Stomach (tissue), 8 donors: ENCODE measurements at regions not wholly inside any gene's neighbourhood (a gene's known extent, or its start where the extent isn't known, plus 50 kb on each side); places are given as distances from the start of the nearest gene placed in this dataset.

Experiments
- DNase-seq, 2 donors: peaks; one replicate each; pipeline versions ENCODE4 v3.0.0 to v3.0.0-alpha.2; 2013 to 2019
- H3K27ac ChIP-seq, 5 donors: fragments of 200-600 bp in 4 of 5; sonication (generic) in 4 of 5; one replicate each; pipeline ENCODE4 v1.5.1; 2013 to 2019; ENCODE audit warnings: mild to moderate bottlenecking in 1 of 5, moderate library complexity in 1 of 5
- H3K27me3 ChIP-seq, 3 donors: fragments of 200-600 bp; sonication (generic); one replicate each; pipeline ENCODE4 v1.5.1; 2017 to 2019; ENCODE audit warnings: mixed run types in 1 of 3
- H3K36me3 ChIP-seq, 4 donors: fragments of 200-600 bp; sonication (generic); 1 replicate in 3 of 4; 2 replicates in 1 of 4; pipeline ENCODE4 v1.5.1; 2016 to 2019
- H3K4me1 ChIP-seq, 4 donors: fragments of 200-600 bp; sonication (generic); one replicate each; pipeline ENCODE4 v1.5.1; 2016 to 2019
- H3K4me3 ChIP-seq, 4 donors: fragments of 200-600 bp; sonication (generic) in 3 of 4; one replicate each; pipeline ENCODE4 v1.5.1; 2016 to 2019; ENCODE audit warnings: mild to moderate bottlenecking in 1 of 4
- H3K9me3 ChIP-seq, 4 donors: fragments of 200-600 bp; sonication (generic); one replicate each; pipeline ENCODE4 v1.5.1; 2016 to 2019
- EP300 ChIP-seq: sonication (generic); formaldehyde crosslinking; IDR thresholded peaks from one replicate; pipeline ENCODE4 v1.6.1; 2017; ENCODE audit warnings: antibody characterized with exemption
- POLR2A ChIP-seq, 4 donors: fragments of 450-650 bp; IDR thresholded peaks; one replicate each; pipeline ENCODE4 v1.6.1; 2016; ENCODE audit warnings: antibody characterized with exemption in 4 of 4, control low read depth in 2 of 4, mild to moderate bottlenecking in 1 of 4, moderate library complexity in 1 of 4
- POLR2AphosphoS5 ChIP-seq, 3 donors: sonication (generic); formaldehyde crosslinking; IDR thresholded peaks; one replicate each; pipeline ENCODE4 v1.6.1; 2016; ENCODE audit warnings: antibody characterized with exemption in 3 of 3
- WGBS, 5 donors: extraction: QIAGEN DNeasy Blood & Tissue Kit in 3 of 5; methylation state at CpG; one replicate each; pipeline versions ENCODE4 v1.1.5 to v1.1.7; 2013 to 2018; 5-methylcytosine and 5-hydroxymethylcytosine counted together
- intact Hi-C: fragments of 100-400 bp; cut with DNase I; formaldehyde crosslinking; loops from one replicate; pipeline ENCODE4 v1.15.1; 2023; ENCODE audit warnings: low total_unique reads
- TF ChIP-seq, protein P1 (sequence below), 7 experiments: fragments of 450-650 bp in 4 of 7; fragments of 200-600 bp in 3 of 7; sonication (generic) in 3 of 7; IDR thresholded peaks; one replicate each; pipeline ENCODE4 v1.5.1; 2016 to 2019; ENCODE audit warnings: antibody characterized with exemption in 7 of 7, control low read depth in 2 of 7, mild to moderate bottlenecking in 1 of 7
- donor health status: healthy with polysubstance abuse.
- donor health status: Bipolar disorder and iron deficiency.
- donor health status: healthy.

DNA sequence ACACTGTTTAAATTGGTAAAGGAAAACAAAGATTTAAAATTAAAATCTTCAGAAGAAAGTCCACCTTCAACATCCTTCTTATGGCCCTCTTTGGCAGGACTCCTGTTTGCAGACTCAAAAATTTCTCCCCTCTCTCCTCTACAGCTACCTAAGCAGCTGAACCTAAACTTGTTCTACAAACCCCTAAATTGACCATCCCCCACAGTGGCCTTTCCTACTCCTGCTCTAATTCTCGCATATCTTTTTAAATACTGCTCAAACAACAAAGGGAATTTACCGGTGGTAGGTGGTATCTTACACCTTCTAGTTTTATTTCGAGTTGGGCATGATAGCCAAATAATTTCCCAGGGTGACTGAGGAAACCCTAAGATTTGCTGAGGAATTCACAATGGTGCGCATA is 53.5 kb upstream of the PDC start:
- no peak overlapping the region for H3K4me3 ChIP-seq
- no peak for DNase-seq
- peaks cover 0 to 4% (median 0%) of the 10 kb centered on the region in 4 donors for H3K9me3 ChIP-seq
- TF ChIP-seq POLR2A (IDR thresholded peaks at IDR 0.05), result no peak
- TF ChIP-seq EP300, result no peak
- 62 to 81% (median 75%) methylated on average over 4 of the region's 4 CpGs for WGBS, 5 donors
- H3K27ac ChIP-seq, result no peak overlapping the region
- peaks cover 0 to 8% (median 0%) of the 10 kb centered on the region in 4 donors for H3K4me1 ChIP-seq
- no peaks in the 10 kb centered on the region for H3K27me3 ChIP-seq
- H3K36me3 ChIP-seq, result no peaks in the 10 kb centered on the region
- intact Hi-C loops, result no loop called here

DNA sequence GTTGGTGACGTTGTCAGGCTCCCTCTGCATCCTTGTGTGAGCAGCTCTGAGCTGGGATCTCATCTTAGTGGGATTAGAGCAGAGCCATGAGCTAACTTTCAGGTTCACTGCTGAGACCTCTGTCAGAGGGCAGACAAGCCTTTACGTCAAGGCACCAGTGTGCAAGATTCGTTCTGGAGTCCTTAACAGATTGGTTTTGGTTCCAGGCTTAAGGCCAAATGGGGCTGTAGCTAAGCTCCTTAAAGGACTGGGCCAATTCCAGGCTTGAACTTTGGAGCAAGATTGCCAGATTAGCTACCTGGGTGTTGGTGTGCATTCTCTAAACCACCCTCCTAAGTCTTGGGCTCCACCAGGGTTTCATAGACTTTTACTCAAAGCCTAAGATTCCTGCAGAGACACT is 52.6 kb upstream of the PDC start:
- Histone ChIP-seq H3K36me3 (no peaks in the 10 kb centered on the region), H3K9me3 (peaks cover 0 to 4% (median 0%) of the 10 kb centered on the region in 4 donors), H3K4me1 (peaks cover 0 to 8% (median 0%) of the 10 kb centered on the region in 4 donors), H3K27me3 (no peaks in the 10 kb centered on the region), H3K4me3 (no peak overlapping the region), H3K27ac (no peak overlapping the region)
- no peak for TF ChIP-seq EP300
- TF ChIP-seq POLR2AphosphoS5 (IDR thresholded peaks at IDR 0.05), result no peak
- no peak for TF ChIP-seq POLR2A (IDR thresholded peaks at IDR 0.05)
- TF ChIP-seq, protein P1, sequence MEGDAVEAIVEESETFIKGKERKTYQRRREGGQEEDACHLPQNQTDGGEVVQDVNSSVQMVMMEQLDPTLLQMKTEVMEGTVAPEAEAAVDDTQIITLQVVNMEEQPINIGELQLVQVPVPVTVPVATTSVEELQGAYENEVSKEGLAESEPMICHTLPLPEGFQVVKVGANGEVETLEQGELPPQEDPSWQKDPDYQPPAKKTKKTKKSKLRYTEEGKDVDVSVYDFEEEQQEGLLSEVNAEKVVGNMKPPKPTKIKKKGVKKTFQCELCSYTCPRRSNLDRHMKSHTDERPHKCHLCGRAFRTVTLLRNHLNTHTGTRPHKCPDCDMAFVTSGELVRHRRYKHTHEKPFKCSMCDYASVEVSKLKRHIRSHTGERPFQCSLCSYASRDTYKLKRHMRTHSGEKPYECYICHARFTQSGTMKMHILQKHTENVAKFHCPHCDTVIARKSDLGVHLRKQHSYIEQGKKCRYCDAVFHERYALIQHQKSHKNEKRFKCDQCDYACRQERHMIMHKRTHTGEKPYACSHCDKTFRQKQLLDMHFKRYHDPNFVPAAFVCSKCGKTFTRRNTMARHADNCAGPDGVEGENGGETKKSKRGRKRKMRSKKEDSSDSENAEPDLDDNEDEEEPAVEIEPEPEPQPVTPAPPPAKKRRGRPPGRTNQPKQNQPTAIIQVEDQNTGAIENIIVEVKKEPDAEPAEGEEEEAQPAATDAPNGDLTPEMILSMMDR (IDR thresholded peaks at IDR 0.05), result no peak
- 55 to 71% (median 63%) methylated on average over 2 to 3 of the region's 3 CpGs for WGBS, 5 donors
- intact Hi-C loops, result no loop called here
- no peak for DNase-seq

DNA sequence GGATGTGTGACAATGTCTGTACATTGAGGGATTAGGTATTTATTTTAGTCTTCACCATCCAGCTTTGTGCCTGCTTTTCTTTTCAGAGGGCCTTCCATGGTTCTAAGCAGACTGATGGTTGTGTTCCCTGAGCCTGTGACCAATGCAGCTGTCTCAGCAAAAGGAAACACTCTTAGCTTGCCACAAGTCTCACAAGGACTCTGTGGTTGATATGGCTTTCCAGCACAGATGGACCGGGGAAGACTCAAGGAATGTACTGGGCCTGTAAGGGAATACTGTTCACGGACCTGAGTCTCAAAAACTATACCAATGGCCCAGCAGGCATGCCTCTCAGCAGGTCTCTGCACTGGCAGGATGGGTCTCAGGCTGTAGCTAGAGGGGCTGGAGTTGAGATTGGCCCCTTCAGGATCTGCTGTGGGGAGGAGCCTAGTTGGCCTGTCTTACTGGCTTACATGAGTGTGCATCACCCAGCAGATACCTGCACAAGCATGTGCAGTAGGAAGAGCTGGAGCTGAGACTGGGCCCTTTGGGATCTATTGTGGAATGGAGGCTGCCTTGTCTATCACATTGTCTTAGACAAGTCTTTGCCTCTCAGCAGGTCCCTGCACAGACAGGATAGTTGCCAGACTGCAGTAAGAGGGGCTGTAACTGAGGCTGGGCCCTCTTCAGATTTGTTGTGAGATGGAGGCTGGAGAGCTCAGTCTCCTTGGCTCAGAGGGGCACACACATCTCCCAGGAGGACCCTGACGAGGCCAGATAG is 52.0 kb upstream of the PDC start:
- Histone ChIP-seq H3K9me3 (peaks cover 0 to 4% (median 0%) of the 10 kb centered on the region in 4 donors), H3K4me3 (no peak overlapping the region), H3K27me3 (no peaks in the 10 kb centered on the region), H3K36me3 (no peaks in the 10 kb centered on the region), H3K27ac (no peak overlapping the region), H3K4me1 (peaks cover 0 to 8% (median 0%) of the 10 kb centered on the region in 4 donors)
- no peak for DNase-seq
- no peak for TF ChIP-seq EP300
- no peak for TF ChIP-seq POLR2A (IDR thresholded peaks at IDR 0.05)
- TF ChIP-seq, protein P1 (IDR thresholded peaks at IDR 0.05), result no peak
- TF ChIP-seq POLR2AphosphoS5 (IDR thresholded peaks at IDR 0.05), result no peak
- WGBS, 5 donors, result 91 to 95% (median 93%) methylated on average over 2 to 3 of the region's 3 CpGs
- intact Hi-C loops, result no loop called here

DNA sequence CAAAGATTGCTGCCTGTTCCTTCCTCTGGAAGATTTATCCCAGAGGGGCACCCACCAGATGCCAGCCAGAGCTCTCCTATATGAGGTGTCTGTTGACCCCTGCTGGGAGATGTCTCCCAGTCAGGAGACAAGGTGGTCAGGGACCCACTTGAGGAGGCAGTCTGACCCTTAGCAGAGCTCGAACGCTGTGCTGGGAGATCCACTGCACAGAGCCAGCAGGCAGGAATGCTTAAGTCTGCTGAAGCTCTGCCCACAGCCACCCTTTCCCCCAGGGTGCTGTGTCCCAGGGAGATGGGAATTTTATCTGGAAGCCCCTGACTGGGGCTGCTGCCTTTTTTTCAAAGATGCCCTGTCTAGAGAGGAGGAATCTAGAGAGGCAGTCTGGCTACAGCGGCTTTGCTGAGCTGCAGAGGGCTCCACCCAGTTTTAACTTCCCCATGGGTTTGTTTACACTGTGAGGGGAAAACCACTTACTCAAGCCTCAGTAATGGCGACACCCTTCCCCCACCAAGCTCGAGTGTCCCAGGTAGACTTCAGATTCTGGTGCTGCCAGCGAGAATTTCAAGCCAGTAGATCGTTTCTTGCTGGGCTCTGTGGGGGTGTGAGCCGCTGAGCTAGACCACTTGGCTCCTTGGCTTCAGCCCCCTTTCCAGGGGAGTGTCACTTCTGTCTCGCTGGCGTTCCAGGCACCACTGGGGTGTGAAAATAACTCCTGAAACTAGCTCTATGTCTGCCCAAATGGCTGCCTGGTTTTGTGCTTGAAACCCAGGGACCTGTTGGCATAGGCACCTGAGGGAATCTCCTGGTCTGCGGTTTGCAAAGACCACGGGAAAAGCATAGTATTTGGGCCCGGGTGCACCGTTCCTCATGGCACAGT is 51.1 kb upstream of the PDC start:
- H3K36me3 ChIP-seq, result no peaks in the 10 kb centered on the region
- no peaks in the 10 kb centered on the region for H3K27me3 ChIP-seq
- H3K27ac ChIP-seq, result no peak overlapping the region
- TF ChIP-seq POLR2AphosphoS5 (IDR thresholded peaks at IDR 0.05) (no peak), POLR2A (IDR thresholded peaks at IDR 0.05) (no peak), EP300 (no peak)
- TF ChIP-seq, protein P1 (IDR thresholded peaks at IDR 0.05), result no peak
- peaks cover 0 to 4% (median 0%) of the 10 kb centered on the region in 4 donors for H3K9me3 ChIP-seq
- H3K4me1 ChIP-seq, result peaks cover 0 to 8% (median 0%) of the 10 kb centered on the region in 4 donors
- peak in 1 of 2 donors; percentile 47 for DNase-seq
- no peak overlapping the region for H3K4me3 ChIP-seq
- intact Hi-C loops, result no loop called here
- 59 to 67% (median 64%) methylated on average over 13 to 14 of the region's 14 CpGs for WGBS, 5 donors
